Stimulated activated CD4-positive, alpha-beta T cell treated with anti-CD3 and anti-CD28 coated beads, Interleukin-2, amount 100 ng/mL, for 4 hours (primary cell): ENCODE measurements at regions not wholly inside any gene's neighbourhood (a gene's known extent, or its start where the extent isn't known, plus 50 kb on each side); places are given as distances from the start of the nearest gene placed in this dataset.

Experiments used
- DNase-seq: peaks from one replicate; pipeline ENCODE4 v3.0.0-alpha.2; 2020; ENCODE audit warnings: low read depth

DNA sequence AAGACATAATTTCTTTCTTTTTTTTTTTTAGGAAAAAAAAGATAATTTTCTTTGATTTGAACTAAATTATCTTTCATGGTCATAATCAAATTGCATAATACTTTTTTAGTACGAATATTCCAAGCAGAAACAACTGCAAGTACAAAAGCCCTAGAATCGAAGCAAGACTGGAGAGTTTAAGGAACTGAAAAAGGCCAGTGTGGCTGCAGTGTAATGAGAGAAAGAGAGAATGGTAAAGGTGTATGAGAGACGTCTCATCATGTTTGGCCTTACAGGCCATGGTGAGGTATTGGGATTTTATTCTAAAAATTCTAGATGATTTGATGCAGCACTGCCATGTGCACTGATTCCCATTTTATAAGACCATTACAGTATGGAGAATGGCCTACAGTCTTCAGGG is 180.9 kb downstream of the SUCNR1 start:
- DNase-seq: no peak

DNA sequence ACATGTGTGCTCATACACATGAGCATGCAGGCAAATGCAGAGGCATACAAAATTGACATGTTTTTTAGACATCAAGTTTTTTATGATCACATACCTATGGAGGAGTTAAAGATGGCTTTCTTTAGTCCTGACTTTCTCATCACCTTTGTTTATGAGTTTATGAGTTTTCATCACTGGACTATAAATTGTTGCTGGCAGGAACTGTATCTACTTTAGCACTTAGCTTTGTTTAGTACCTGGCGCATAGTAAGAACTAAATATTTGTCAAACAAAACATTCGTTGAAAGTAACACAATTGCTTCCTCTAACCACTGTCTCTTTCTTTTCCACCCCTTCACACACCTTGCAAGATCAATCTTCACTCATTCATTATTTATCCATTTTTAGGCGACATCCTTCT is 182.6 kb downstream of the SUCNR1 start:
- no peak for DNase-seq

DNA sequence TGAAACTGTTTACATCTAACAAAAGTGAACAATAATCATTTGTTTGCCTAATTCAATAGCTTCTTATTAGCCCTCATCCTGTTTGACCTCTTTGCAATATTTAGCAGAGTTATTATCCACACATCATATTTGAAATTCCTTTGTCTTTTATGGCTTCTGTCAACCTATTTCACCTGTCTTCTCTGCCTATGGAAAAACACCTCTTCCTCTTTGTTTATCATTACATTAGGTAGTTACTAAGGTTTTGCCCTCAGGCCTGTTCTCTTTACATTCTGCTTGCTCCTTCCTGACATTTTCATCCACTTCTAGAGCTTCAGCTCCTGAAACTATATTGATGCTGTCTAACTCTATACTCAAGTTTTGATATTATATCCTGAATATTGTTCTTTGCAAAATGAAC is 183.0 kb downstream of the SUCNR1 start:
- DNase-seq: no peak

DNA sequence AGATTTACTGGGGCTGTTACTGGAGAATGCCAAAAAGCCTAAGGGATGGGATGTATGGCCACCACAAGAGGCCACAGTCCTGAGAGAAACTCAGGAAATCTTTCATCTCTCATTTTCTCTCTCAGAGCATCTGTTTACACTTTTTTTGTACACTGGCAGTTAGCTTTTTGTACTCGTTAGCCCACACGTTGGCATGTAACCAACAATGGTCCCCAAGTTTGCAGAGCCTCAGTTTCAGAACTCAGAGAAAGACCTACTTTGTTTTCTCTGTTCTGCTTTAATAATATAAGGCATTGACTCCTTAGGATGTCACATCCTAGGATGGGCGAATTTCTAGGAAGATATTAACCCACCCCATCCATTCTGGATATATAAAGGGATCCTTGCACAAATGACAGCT is 183.5 kb downstream of the SUCNR1 start:
- no peak for DNase-seq

DNA sequence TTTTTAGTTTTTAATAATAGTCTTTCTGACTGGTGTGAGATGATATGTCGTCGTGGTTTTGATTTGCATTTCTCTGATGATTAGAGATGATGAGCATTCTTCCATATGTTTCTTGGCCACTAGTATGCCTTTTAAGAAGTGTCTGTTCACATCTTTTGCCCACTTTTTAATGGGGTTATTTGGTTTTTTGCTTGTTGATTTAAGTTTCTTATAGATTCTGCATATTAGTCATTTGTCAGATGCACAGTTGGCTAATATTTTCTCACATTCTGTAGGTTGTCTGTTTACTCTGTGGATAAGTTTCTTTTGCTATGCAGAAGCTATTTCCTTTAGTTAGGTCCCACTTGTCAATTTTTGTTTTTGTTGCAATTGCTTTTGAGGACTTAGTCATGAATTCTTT is 185.4 kb downstream of the SUCNR1 start:
- DNase-seq: no peak

DNA sequence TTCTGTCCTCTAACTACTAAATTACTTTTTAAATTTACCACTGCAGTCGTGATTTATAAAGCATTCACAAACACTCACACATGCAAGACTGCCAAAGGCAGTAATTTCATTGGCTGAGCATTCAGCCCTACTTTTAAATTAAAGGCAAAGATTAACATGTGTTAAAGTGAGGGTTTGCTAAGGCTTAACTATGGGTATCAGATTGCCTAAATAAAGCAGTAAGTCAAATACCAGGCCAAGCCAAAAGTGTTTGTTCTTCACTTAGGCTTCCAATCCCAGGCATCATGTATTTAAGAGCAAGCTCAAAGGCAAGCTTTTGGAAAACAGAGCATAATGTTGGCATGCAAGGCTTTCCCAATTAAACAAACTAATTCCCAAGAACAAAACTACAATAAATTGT is 187.3 kb downstream of the SUCNR1 start:
- no peak for DNase-seq

DNA sequence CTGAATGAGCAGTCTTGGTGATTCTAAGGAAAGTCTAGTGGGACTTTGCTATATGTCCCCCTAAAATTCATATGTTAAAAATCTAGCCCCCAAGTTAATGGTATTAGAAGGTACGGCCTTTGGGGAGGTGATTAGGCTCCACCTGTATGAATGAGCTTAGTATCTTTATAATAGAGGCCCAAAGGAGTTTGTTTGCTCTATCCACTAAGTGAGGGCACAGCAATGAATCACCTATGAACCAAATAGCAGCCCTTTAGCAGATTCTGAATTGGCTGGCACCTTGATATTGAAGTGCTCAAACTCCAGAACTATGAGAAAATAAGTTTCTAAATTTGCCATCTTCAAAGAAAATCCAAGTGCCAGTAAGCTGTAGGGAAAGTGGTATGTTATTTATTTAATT is 187.9 kb downstream of the SUCNR1 start:
- DNase-seq: no peak

DNA sequence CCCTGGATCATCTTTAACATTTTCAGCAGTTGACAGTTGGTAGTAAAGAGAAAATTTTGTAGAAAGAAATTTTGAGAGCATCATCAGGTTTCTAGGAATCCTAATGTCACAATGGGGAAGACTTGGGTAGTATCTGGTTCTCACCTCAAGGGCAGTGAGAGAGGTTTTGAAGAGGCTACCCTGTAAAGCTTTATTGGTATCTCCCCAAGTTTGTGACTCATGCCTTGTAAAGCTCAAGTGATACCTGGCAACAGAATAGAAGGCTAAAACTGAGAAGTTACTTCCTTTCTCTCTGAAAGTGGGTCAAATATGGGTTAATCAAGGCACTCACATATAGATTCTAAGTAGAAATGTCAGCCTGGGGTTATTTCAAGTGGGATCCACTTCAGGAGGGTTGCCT is 196.4 kb downstream of the SUCNR1 start:
- no peak for DNase-seq

DNA sequence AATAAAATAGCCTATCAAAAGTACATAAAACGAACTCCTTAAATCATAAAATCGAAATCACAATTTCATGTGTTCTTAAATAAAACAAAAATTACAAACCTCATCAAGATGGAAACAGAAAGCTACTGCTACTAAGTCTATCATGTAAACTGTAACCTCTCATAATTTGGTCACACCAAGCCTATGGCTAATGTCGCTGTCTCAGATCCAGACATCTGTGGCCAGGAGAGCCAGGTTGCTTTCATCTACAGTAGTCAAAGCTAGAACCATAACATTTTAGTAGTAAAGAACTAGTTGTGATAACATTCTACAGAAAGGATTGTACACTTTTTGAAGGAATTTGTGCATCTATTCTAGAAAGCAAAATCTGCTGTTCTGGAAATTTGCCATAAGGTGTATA is 197.4 kb upstream of the MBNL1 start:
- DNase-seq: no peak

DNA sequence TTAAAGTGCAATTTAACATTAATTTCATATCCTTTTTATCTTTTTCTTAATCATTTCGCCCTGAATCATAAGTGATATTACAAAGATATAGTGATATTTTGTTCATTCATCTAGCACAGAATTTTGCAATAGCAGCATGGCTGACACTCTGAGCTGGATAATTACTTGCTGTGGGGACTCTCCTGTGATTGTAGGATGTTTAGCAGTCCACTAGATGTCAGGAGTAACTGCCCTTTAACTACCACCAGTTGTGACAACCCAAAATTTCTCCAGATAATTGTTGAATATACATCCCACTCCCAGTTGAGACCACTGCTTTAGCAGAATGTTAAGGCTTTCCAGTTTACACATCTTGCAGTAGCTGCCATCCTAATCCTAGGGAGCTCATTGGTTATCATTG is 196.8 kb upstream of the MBNL1 start:
- DNase-seq: no peak

DNA sequence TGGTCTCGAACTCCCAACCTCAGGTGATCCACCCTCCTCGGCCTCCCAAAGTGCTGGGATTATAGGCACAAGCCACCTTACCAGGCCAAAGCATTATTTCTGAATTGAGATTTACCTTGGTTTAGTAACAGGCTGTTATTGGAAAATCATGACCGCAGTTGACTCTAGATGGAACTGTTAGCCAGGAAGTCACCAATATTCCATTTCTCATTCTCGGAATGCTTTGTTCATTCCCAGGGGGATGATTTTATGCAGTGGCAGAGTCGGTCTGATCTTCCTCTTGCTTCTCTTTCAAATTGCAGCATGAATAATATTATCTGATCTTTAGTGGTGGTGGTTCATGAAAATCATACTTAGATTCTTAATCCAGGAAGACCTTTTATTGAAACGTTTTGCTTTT is 195.5 kb upstream of the MBNL1 start:
- no peak for DNase-seq

DNA sequence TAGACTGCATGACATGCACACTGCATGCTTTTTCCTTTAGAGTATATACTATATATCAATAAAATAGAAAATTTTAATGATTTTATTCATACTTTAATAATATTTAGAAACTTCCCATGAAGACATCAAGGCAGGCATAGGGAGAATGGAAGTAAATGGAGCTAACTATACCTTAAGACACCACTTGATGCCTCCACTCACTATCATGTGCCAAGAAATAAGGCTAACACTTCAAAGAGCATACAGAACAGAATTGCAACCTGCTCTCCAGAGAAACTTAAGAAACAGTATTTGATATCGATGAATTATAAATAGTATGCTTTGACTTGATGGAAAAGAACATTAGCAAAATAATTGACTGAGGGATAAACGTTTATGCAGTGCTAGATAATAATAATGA is 192.6 kb upstream of the MBNL1 start:
- DNase-seq: no peak

DNA sequence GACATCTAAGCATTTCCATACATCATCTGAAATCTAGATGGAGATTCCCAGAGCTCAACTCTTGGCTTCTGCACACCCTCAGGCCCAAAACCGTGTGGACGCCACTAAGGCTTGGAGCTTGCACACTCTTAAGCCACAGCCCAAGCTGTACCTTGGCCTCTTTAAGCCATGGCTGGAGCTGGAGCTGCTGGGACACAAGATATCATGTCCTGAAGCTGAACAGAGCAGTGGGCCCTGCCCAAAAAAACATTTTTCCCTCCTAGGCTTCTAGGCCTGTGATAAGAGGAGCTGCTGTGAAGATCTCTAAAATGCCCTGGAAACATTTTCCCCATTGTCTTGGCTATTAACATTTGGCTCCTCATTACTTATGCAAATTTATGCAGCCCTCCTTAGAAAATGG is 188.7 kb upstream of the MBNL1 start:
- no peak for DNase-seq

DNA sequence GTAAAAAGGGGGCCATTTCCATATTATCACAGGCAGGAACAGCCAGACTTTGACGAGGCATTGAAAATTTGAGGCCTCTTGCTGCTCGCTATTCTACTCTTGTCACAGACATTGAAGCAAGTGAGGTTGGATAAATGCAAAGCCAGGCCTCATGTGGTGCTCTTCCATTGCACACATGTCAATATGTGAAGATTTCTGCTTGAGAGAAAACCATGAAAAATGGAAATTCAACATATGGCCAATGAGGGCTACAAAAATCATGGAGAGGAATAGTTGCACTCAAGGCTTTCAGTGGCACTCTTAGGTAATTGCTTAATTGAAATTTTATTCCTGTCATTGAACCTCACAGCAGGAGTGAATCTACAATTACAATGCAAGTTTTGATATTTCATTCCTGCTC is 185.6 kb upstream of the MBNL1 start:
- no peak for DNase-seq

DNA sequence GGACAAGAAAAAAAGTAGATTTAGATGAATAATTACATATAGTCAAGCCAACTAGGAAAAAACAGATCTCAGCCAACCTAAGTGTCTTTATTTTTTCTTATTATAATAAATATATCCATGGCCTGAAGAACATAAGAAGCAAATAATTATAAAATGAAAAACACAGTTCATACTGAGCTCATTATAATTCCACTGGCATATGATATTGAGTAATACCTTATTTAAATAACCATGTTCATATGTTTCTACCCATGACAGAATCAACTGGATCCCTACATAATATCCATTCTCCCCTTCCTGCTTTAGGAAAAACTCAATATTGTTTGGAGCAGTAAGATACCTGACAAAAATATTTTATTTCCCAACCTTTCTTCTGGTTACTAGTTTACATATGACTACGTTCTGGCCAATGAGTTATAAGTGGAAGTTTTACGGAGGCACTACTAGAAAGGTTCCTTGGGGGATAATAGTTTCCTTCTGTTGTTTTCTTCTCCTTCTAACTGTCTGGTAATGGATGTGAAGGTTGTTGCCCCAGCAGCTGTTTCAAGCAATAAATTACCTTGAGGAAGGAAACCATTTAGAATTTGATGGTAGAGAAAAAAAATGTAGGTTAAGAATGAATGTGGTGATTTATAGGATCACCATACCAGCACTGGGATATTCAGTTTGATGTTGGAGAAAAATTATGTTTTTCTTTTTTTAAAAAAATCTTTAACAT is 184.1 kb upstream of the MBNL1 start:
- no peak for DNase-seq

DNA sequence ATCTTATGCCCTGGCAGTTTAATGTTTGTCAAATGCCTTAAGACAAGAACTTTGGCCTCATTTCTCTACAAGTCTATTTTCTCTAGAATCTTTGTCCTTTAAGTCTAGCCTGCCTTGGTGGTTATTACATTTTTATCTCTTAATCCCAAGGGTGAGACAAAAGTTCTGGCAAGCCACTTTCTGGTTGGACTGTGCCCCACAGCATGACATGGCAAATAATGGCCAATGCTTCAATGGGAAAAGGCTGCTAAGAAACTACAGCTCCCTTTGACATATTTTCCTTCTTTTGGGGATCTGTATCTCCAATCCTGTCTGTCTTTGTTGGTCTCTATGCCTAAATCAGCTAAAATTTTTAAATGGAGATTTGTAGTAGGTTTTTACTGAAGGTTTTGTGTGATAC is 181.6 kb upstream of the MBNL1 start:
- DNase-seq: no peak

DNA sequence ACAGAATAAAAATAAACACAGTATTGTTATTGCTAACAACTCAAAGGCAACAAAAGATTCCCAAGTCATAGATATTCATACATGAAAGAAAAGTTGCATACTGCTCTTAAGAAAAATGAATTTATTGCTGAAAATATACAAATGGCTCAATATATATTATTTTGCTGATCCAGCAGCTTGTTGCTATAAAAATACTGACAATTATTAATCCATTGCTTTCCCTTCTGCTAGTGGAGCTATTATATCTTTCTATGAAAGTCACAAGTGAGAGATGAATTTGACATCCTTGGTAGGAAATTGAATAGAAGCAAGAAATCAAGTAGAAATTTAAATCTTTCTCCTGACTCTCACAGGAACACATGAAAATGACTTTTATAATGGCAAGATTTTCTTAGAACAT is 179.2 kb upstream of the MBNL1 start:
- DNase-seq: no peak

DNA sequence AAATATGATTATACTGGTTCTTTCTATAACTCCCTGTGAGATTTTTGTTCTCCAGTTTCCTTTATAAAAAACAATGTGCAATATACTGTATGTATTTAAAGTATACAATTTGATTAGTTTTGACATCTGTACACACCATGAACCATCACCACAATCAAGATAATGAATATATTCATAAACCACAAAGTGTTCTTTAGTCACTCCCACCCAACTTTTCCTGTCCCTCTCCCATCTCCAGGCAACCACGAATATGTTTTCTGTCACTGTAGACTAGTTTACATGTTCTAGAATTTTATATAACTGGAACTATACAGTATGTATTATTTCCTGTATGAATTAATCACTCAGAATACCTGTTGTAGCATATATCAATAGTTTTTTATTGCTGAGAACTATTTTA is 177.0 kb upstream of the MBNL1 start:
- no peak for DNase-seq

DNA sequence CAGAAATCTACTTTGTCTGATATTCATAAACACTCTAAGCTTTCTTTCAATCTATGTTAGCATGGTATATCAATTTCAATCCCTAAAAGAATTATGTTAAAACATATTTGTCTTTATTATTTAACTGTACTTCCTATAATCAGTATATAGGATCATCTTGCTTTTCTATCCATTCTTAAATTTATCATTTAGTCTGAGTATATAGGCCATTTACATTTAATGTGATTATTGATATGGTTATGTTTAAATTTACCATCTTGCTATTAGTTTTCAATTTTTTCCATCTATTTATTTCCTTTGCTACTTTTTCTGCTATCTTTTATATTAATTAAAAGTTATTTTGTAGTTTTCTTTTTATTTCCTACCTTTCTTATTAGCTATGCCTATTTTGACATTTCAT is 174.8 kb upstream of the MBNL1 start:
- no peak for DNase-seq

DNA sequence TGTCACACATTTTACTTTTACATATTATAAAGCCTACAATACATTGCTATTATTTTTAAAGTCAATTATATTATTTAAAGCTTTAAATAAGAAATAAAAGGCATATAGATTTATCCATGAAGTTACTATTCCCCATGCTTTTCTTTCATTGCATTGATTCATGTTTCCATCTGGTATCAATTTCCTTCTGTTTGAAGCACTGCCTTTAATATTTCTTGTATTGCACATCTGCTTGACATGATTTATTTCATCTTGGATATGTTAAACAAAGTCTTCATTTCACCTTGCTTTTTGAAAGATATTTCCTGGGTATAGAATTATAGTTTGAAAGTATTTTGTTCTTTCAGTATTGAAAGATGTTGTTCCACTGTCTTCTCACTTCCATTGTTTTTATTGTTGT is 174.3 kb upstream of the MBNL1 start:
- DNase-seq: no peak

DNA sequence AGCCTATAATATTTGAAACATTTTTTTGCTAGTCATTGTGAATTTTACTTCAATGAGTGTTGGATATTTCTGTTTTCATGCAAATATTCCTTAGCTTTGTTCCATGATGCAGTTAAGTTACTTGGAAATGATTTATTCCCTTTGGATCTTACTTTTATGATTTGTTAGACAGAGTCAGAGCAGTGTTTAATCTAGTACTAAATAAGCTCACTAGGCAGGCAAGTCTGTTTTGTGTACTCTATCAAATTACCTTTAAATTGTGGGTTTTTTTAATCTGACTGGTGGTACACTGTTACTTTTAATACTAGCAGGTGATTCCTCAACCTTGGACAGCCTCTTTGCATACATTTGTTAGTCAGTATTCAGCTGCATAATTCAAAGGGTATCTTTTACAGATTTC is 173.3 kb upstream of the MBNL1 start:
- DNase-seq: no peak

DNA sequence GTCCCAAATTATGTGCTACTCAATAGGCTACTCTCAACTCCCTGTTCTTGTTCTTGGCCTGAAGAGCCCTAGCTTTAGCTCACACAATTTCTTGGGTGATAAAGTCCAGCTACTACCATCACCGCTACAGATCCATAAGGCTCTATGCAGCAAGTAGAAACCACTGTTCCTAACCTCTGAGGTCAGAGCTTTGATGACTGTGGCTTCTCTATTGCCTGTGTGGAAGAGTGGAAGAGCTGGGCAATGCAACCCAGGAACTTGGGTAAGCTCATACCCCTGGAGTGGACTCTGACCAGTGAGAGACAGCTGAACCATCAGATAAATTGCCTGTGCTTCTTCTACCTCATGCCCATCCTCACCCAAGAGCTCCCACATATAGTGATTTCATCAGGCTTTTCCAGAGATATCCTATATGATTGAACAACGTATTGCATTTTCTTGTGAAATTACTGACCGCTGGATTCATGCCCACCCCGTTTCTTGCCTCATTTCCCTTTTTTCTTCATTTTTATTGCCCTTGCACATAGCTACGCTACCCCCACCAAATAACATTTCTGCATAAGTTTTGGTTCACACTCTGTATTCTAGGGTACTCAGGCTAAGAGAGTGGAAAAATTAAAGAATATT is 172.3 kb upstream of the MBNL1 start:
- DNase-seq: no peak

DNA sequence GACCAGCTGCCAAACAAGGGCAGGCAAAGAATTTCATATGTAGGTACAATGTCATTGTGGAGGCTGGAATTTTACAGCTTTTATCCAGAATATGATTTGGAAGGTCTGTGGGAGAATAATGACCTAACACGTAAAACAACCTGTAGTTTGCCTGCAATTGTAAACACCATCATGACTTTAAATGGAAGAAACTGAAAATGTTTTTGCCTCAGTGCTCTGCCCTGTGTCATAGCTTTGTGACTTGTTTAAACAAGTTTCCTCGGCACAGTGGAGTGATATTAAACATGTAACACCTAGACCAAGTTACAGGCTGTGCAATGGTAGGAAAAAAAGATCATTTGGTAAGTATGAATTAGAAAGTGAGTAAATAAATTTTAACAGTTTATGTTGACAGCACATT is 171.6 kb upstream of the MBNL1 start:
- no peak for DNase-seq

DNA sequence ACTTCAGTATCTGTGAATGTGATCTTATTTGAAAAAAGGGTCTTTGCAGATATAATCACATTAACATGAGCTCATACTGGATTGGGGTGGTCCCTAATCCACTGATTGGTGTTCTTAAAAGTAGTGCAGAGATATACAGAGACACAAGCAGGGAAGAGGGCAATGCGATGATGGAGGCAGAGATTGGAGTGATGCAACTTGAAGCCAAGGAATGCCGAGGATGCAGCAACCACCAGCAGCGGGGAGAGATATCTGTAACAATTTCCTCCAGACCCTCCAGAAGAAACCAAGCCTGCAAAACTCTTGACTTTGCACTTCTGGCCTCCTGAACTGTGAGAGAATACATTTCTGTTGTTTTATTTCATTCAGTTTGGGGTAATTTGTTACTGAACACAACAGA is 171.0 kb upstream of the MBNL1 start:
- no peak for DNase-seq
